ENCODE measurements at regions not wholly inside any gene's neighbourhood (a gene's known extent, or its start where the extent isn't known, plus 50 kb on each side); places are given as distances from the start of the nearest gene placed in this dataset.

DNA sequence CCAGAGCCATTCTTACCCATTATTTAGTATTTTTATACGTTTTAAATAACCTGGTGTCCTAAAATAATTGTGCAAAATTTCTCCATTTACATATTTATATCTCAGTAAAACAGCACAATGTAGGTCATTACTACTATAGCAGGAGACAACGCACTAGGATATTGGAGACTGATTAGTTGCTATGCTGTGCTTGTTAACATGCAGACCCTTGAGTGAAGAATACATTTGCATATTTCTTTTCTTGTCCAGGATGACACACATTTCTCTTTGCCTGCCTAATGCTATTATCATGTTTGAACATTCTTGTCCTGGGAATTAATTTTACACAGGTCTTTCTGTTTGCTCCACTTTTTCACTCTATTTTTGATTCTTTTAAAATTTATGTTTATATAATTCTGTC, 823.8 kb upstream of the ATXN8OS start:
- TF ChIP-seq, protein P1, sequence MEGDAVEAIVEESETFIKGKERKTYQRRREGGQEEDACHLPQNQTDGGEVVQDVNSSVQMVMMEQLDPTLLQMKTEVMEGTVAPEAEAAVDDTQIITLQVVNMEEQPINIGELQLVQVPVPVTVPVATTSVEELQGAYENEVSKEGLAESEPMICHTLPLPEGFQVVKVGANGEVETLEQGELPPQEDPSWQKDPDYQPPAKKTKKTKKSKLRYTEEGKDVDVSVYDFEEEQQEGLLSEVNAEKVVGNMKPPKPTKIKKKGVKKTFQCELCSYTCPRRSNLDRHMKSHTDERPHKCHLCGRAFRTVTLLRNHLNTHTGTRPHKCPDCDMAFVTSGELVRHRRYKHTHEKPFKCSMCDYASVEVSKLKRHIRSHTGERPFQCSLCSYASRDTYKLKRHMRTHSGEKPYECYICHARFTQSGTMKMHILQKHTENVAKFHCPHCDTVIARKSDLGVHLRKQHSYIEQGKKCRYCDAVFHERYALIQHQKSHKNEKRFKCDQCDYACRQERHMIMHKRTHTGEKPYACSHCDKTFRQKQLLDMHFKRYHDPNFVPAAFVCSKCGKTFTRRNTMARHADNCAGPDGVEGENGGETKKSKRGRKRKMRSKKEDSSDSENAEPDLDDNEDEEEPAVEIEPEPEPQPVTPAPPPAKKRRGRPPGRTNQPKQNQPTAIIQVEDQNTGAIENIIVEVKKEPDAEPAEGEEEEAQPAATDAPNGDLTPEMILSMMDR (IDR thresholded peaks at IDR 0.05; ENCODE audit: low read depth, low read length) = no peak
- H3K4me3 ChIP-seq = no peak overlapping the region

DNA sequence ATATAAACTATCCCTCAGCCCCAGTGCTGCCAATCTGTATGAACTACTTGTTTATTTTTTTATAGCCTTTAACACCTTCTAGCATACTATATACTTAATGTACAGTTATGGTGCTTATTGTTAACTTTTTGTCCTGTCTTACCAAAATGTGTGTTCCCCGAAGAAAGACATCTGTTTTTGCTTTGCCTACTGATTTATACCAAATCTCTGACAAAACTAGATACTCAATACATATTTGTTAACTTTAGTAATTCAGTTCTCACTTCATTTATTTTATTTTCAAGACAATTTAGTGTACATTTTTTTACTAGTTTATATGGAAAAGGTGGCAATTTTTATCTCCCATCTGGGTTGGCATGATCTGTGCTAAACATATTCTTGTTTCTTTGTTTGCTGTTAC, 824.3 kb upstream of the ATXN8OS start:
- no peak for DNase-seq (ENCODE audit: low read depth in 1 of 2, low spot score in 1 of 2)
- no peaks in the 10 kb centered on the region for H3K27me3 ChIP-seq
- H3K9me3 ChIP-seq (ENCODE audit: low read depth) = no peaks in the 10 kb centered on the region
- TF ChIP-seq, protein P1 (IDR thresholded peaks at IDR 0.05; ENCODE audit: low read depth, low read length) = no peak
- H3K4me1 ChIP-seq (ENCODE audit: low read depth) = no peaks in the 10 kb centered on the region
- no peak overlapping the region for H3K4me3 ChIP-seq
- no peaks in the 10 kb centered on the region for H3K36me3 ChIP-seq
- H3K27ac ChIP-seq = no peak overlapping the region

More for the DNA sequence above, 823.8 kb upstream of the ATXN8OS start:
- no peaks in the 10 kb centered on the region for H3K4me1 ChIP-seq (ENCODE audit: low read depth)
- no peaks in the 10 kb centered on the region for H3K36me3 ChIP-seq
- no peak overlapping the region for H3K27ac ChIP-seq
- DNase-seq (ENCODE audit: low read depth in 1 of 2, low spot score in 1 of 2) = no peak
- H3K9me3 ChIP-seq (ENCODE audit: low read depth) = no peaks in the 10 kb centered on the region
- no peaks in the 10 kb centered on the region for H3K27me3 ChIP-seq

DNA sequence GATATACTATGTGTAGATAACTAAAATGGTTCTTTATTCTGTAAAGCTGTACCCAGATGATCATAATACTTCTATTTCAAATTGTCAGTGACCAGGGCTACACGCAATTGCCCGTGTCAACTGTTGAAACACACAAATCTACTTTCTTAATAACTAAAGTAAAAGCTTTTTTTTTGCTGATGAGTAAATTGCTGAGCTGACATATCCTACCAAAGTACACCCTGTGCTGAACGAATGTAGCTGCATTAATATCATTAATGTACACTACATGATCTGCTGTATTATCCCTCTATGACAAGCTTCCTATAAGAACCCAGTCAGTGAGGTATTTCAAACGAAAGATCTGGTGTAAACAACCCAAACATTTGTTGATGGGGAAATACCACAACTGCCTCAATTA, 827.2 kb upstream of the ATXN8OS start:
- H3K4me3 ChIP-seq = no peak overlapping the region
- no peak overlapping the region for H3K27ac ChIP-seq
- H3K9me3 ChIP-seq (ENCODE audit: low read depth) = no peaks in the 10 kb centered on the region
- no peaks in the 10 kb centered on the region for H3K36me3 ChIP-seq
- no peaks in the 10 kb centered on the region for H3K4me1 ChIP-seq (ENCODE audit: low read depth)
- DNase-seq (ENCODE audit: low read depth in 1 of 2, low spot score in 1 of 2) = no peak
- TF ChIP-seq, protein P1 (IDR thresholded peaks at IDR 0.05; ENCODE audit: low read depth, low read length) = no peak
- no peaks in the 10 kb centered on the region for H3K27me3 ChIP-seq

DNA sequence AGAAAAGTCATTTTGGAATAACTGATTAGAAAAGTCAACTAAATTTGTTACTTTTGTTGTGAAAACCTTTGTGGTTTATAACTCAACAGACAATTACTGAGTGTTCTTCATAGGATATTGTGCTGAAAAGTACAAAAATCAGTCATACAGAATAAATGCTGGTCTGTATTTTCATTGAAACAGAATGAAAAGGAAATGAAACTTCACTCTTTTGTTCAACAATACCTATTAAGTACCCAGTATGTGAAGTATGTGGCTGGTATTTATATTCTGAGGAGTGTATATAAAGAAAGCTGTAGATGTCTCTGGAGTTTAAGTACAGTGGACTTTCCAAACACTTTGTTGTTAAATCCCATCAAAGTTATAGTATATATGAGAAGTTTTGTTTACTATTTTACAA, 828.4 kb upstream of the ATXN8OS start:
- H3K27ac ChIP-seq = no peak overlapping the region
- no peaks in the 10 kb centered on the region for H3K36me3 ChIP-seq
- TF ChIP-seq, protein P1 (IDR thresholded peaks at IDR 0.05; ENCODE audit: low read depth, low read length) = no peak
- H3K9me3 ChIP-seq (ENCODE audit: low read depth) = no peaks in the 10 kb centered on the region
- DNase-seq (ENCODE audit: low read depth in 1 of 2, low spot score in 1 of 2) = no peak
- H3K4me3 ChIP-seq = no peak overlapping the region
- no peaks in the 10 kb centered on the region for H3K4me1 ChIP-seq (ENCODE audit: low read depth)
- H3K27me3 ChIP-seq = no peaks in the 10 kb centered on the region

DNA sequence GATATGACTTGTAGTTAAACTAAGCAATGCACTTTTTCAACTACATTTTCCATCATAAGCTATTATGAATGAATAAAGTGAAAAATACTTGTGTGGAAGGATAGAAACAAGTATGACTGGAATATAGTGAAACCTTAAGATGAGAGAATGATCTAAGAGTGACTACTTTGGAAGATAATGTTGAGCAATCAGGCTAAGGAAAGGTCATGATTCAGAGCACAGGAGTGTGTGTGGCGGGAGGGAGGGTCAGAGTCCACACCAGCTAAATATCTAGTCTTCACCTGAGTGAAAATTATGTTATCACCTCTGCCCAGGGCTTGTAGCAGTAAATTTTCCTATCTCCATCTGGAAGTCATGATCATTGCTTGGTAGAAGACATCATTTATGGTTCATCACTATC, 833.4 kb upstream of the ATXN8OS start:
- no peak for DNase-seq (ENCODE audit: low read depth in 1 of 2, low spot score in 1 of 2)
- no peaks in the 10 kb centered on the region for H3K36me3 ChIP-seq
- H3K4me1 ChIP-seq (ENCODE audit: low read depth) = no peaks in the 10 kb centered on the region
- TF ChIP-seq, protein P1 (IDR thresholded peaks at IDR 0.05; ENCODE audit: low read depth, low read length) = no peak
- no peaks in the 10 kb centered on the region for H3K9me3 ChIP-seq (ENCODE audit: low read depth)
- H3K27me3 ChIP-seq = no peaks in the 10 kb centered on the region
- no peak overlapping the region for H3K27ac ChIP-seq
- no peak overlapping the region for H3K4me3 ChIP-seq
